Right lobe of liver (tissue), 4 donors: ENCODE measurements at regions not wholly inside any gene's neighbourhood (a gene's known extent, or its start where the extent isn't known, plus 50 kb on each side); places are given as distances from the start of the nearest gene placed in this dataset.

Experiments
- CTCF ChIP-seq, 4 donors: fragments of 200-600 bp in 3 of 4; fragments of 450-650 bp in 1 of 4; IDR thresholded peaks; one replicate each; pipeline versions ENCODE4 v1.5.1 to v1.8.0; 2016 to 2022; ENCODE audit warnings: antibody characterized with exemption in 4 of 4, mild to moderate bottlenecking in 2 of 4
- POLR2A ChIP-seq: fragments of 450-650 bp; IDR thresholded peaks from one replicate; pipeline ENCODE4 v1.6.1; 2017; ENCODE audit warnings: antibody characterized with exemption, mild to moderate bottlenecking
- donor health status: DM: no; HTN: no; CAD: no.
- donor health status: DM: no; HTN: no; CAD: no.
- donor health status: DM: no; HTN: yes; CAD: no.

- TF ChIP-seq CTCF (IDR thresholded peaks at IDR 0.05) = no peak
- no peak for TF ChIP-seq POLR2A
These were observed 381.5 kb downstream of the FBXW7 start for GRCh38 chr4:152154433-152154832.
